HG03460 (cell line): ENCODE measurements at regions not wholly inside any gene's neighbourhood (a gene's known extent, or its start where the extent isn't known, plus 50 kb on each side); places are given as distances from the start of the nearest gene placed in this dataset.
"Not testable (repeated sequence)": the region's sequence is repeated elsewhere in the genome, so short reads cannot be mapped to it uniquely, and the experiment has no call there.

Experiments
- ATAC-seq: cut with Tn5 transposase; IDR thresholded peaks from one replicate; pipeline ENCODE4 v1.9.1; 2021; ENCODE audit not compliant: unreplicated experiment

- ATAC-seq, result no peak
Observed at GRCh38 chr1:79950511-79950910, 944.0 kb upstream of the ADGRL4 start.

DNA sequence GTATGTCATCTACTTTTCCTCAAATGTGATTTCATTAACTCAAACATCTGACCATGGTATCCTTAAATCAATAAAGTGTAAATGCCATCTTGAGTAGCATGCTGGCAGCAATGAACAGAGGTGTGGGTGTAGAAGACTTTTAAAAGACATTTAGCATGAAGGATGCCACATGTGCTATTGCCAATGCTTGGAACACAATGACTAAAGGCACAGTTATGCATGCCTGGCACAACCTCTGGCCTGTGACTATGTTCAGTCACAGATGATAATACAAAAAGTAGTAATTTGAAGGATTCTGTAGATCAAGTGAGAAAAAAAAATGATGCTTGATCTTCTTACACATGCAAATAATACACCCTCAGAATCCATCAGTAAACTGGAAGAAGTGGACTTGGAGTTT is 938.9 kb upstream of the ADGRL4 start:
- no peak for ATAC-seq

DNA sequence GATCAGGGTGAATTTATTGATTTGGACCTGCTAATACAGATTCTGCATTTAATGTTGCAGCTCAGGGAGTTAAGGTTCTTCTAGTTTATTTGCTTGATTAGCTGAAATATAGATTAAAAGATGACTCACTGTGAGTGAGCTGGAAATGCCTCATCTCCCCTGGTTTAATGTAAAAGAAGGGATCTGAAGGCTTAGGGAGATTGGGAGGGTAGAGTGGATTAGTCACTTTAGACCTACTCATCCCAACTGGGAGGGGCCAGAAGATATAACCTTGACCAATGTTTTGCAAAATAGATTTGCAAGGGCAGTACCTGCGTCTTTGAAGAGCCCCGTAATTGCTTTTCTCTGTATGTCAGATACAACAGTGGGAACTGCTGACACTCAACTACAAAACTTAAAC is 922.8 kb upstream of the ADGRL4 start:
- ATAC-seq, result no peak

GRCh38 chr1:79928901-79929300 is 922.4 kb upstream of the ADGRL4 start:
- no peak for ATAC-seq

DNA sequence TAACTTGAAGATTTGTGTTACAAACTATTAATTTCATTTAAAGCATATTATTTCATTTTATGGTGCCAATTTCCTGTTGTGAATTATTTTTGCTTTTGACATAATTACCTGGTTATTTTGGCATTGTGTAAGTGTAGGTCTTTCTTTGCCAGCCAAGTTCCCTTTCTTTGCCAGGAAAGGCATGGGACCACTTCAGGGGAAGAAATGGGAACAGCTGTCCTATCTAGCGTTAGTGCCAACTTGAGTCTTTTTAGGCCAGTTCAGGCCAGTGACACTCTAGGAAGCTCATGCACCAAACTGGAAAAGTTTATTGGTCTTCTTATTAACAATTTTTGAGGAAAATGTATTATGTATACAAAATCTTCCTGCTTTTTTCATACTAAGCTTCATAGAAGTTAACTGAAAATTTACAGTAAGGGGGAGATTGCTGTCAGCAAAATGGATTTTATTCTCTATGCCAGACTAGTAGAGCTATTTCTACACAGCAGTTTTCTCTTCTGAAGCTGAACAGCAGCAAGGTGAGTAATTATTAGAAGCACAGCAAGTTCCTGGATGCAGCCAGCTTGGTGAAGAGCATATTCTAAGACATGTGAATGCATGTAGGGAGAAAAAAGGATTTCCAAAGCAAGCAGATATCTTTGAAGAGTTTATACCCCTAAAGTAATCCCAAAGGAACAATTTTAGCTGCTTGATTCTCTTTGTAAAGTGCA is 914.6 kb upstream of the ADGRL4 start:
- ATAC-seq, result no peak

DNA sequence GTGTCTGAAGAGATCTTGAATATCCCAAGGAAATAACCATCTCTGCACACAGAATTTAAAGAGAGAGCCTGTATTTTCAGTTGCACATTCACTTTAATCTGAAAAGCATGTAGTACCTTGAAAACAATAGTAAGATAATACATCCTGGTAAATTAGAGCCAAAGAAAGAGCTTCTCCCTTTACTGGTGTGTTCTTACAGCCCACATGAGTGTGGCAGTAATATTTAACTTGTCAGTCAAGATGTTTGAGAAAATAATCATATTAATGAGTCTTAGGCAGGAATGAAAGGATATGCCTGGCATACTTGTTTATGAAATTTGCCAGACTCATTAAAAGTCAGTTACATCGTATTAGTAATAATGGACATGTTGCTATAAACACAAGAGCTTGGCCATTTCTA is 908.4 kb upstream of the ADGRL4 start:
- no peak for ATAC-seq

GRCh38 chr1:79912813-79913212 is 906.3 kb upstream of the ADGRL4 start:
- no peak for ATAC-seq

DNA sequence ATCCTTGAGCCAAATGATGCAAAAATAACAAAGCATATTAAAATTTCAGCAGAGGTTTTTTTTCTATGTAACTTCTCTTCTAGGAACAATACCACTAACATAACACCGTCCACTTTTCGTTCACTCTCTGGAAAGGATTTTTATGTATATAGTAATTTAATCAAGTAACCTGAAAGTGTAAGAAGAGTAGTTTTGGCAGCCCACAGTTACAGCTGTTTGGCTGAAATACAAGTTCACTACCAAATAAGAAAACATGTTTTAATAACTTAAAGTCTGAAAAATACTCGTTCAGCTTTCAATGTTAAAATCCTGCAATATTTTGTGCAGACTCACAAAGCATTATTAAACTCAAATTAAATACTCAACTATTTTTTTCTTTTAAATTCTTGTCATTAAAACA is 896.8 kb upstream of the ADGRL4 start:
- ATAC-seq, result no peak

DNA sequence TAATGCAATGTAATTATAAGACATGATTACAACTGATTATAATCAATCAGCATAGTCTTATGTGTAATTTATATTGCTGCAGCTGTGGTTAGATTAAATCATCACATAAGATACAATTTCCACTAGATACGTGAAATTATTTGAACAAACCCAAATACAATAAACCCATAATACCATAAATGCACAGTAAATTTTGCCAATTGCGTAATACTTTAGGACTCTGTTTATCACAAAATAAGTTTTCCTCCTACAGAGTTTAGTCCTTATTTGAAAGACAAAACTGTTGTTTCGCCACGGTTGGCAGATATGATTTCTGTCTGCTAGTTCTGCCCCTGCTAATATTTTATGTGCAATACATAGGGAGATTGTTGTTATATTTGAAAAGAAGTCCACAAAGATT is 895.9 kb upstream of the ADGRL4 start:
- ATAC-seq, result no peak

DNA sequence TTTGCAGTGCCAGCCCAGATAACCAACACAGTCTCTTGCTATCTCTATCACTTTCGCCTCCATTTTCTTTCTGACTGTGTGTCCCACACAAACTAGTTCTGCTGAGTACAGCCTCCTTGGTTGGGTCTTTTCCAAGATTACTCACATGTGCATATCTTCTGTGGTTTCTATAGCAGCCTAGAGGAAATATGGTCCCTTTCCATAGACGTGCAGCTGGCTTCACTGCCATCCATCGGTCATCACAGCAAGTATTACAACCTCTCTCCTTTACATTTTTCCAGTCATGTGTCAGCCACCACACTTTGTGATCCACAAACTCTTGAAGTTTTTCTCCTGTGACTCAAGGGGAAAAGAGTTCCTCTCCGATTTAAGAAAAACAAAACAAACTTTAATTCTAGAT is 893.4 kb upstream of the ADGRL4 start:
- no peak for ATAC-seq

- no peak for ATAC-seq
Observed at GRCh38 chr1:79896140-79896539, 889.6 kb upstream of the ADGRL4 start.

DNA sequence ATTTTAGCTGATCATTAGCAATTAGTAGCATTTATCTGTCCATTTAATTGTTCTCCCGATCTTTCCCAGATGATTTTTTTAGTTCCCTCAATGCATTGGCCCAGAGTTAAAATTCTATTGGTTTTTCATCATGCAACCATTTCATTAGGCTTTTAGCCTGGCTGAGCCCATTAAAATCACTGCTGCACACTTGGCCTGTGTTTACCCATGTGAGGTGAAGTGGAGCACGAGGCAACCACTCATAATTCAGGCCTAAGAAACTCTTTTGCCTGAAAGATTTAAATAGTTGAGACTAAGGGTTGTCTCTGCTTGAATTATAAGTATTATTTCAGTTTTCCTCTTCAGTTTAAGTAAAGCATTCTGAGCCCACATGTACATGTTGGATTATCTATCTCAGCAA is 889.0 kb upstream of the ADGRL4 start:
- ATAC-seq, result no peak

DNA sequence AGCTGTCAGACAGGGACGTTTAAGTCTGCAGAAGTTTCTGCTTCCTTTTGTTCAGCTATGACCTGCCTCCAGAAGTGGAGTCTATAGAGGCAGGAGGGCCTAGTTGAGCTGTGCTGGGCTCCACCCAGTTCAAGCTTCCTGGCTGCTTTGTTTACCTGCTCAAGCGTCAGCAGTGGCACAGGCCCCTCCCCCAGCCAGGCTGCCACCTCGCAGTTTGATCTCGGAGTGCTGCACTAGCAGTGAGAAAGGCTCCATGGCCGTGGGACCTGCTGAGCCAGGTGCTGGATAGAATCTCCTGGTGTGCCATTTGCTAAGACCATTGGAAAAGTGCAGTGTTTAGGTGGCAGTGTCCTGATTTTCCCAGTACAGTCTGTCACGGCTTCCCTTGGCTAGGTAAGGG is 887.6 kb upstream of the ADGRL4 start:
- ATAC-seq, result not testable (repeated sequence)

DNA sequence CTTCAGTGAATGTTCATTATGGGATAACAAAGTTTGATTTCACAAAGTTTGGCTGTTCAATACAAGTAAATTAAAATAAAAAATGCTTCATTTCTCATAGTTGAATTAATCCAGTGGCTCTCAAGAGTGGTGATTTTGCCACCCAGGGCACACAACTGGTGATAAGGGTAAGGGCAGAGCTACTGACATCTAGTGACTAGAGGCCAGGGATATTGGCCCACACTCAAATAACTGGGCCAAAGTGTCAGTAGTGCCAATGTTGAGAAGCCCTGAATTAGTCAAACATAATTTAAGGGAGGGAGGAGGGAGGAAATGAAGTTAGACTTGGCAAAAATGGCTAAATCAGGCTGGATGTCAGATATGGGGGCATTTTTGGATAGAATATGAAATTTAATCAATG is 880.5 kb upstream of the ADGRL4 start:
- ATAC-seq, result no peak

GRCh38 chr1:79885101-79885500 is 878.6 kb upstream of the ADGRL4 start:
- ATAC-seq, result no peak

DNA sequence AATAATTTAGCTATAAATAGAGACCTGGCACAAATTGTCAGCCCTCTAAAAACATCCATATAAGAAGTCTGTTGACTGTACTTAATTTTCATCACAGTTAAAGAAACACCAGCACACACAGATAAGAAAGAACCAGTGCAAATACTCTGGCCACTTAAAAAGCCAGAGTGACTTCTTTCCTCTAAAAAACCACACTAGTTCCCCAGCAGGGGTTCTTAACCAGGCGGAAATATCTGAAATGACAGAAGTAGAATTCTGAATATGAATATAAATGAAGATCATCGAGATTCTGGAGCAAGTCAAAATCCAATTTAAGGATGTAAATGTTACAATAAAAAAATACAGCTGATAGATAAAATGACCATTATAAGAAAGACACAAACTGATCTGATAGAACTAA is 870.6 kb upstream of the ADGRL4 start:
- ATAC-seq, result no peak

GRCh38 chr1:79875187-79875586 is 868.7 kb upstream of the ADGRL4 start:
- ATAC-seq, result no peak

DNA sequence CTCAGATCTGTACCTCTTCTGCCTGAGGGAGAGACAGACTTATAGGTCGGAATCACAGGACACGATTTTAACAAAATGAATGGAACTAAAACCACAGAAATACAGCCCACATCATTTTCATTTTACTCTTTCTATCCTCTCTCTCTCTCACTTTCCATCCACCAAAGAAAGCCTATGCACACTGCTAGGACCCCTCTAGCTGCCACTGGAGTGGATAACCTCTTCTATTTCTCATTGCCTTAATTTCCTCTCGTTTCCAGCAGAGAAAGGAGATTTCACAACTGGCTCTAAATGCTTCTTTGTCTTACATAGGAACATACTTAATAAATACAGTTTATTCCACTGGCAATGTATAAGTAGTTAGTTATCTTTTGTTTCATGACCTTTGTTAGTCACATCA is 867.8 kb upstream of the ADGRL4 start:
- ATAC-seq, result no peak

GRCh38 chr1:79859212-79859948 is 852.9 kb upstream of the ADGRL4 start:
- no peak for ATAC-seq

GRCh38 chr1:79852004-79852403 is 845.5 kb upstream of the ADGRL4 start:
- ATAC-seq, result no peak

- ATAC-seq, result no peak
Observed at GRCh38 chr1:79849388-79849787, 842.9 kb upstream of the ADGRL4 start.

DNA sequence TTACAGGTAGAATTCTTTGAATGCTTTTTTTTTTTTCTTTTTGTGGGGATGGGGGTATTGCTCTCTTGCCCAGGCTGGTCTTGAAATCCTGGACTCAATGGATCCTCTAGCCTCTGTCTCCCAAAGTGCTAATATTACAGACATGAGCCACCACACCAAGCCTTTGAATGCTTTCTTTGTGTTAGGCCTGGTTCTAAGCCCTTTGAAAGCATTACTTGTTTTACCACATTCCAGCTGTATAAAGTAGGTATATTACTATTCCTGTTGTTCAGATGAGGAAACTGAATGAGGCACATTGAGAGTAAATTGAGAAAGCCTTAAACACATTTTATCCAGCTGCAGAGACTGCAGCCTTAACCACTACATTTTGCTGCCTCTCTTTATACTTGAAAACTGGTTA is 841.8 kb upstream of the ADGRL4 start:
- no peak for ATAC-seq

DNA sequence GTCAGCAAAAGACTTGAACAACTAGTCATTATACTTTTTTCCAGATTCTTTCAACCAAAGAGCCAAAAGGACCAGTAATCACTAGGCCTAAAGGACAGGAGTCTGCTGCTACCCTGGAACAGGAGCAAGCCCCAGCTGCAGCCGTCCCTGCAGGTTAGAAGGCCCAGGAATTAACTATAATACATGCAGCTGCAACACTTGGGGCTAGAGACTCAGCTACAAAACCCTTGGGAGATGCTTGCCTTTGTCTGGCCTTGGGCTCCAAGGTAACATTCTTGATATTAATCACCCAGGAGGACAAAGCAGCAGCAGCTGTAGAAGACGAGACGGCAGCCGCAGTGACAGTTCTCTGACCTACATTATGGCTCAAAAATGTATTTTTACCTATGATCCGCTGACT is 841.2 kb upstream of the ADGRL4 start:
- no peak for ATAC-seq
